HepG2 (cell line): ENCODE measurements at regions not wholly inside any gene's neighbourhood (a gene's known extent, or its start where the extent isn't known, plus 50 kb on each side); places are given as distances from the start of the nearest gene placed in this dataset.

ENCODE experiments used
- BRCA1 ChIP-seq: sonication (generic); formaldehyde crosslinking; IDR thresholded peaks from 2 replicates; pipeline ENCODE4 v1.4.0; 2020; ENCODE audit warnings: missing genetic modification reagents
- JUND ChIP-seq: sonication (generic); formaldehyde crosslinking; IDR thresholded peaks from 2 replicates; pipeline ENCODE4 v1.8.0; 2022; ENCODE audit warnings: mild to moderate bottlenecking, missing genetic modification reagents
- KDM5A ChIP-seq: fragments of 200-600 bp; sonication (generic); IDR thresholded peaks from 2 replicates; pipeline ENCODE4 v1.7.0; 2018; ENCODE audit warnings: antibody characterized with exemption, mild to moderate bottlenecking, low read length, borderline replicate concordance
- RBFOX2 ChIP-seq: fragments of 200-400 bp; formaldehyde crosslinking; IDR thresholded peaks from 2 replicates; pipeline ENCODE4 v1.6.1; 2017; ENCODE audit warnings: low read depth, mild to moderate bottlenecking, low read length
- REPIN1 ChIP-seq: sonication (generic); formaldehyde crosslinking; IDR thresholded peaks from 2 replicates; pipeline ENCODE4 v1.8.0; 2022; ENCODE audit warnings: missing genetic modification reagents, low read depth, mild to moderate bottlenecking, borderline replicate concordance
- ZFX ChIP-seq: sonication (generic); formaldehyde crosslinking; IDR thresholded peaks from 2 replicates; pipeline ENCODE4 v1.4.0; 2020; ENCODE audit warnings: mild to moderate bottlenecking, low read depth, missing genetic modification reagents, moderate library complexity
- ZNF354B ChIP-seq: sonication (generic); formaldehyde crosslinking; IDR thresholded peaks from 2 replicates; pipeline ENCODE4 v1.8.0; 2022; ENCODE audit warnings: mild to moderate bottlenecking, missing genetic modification reagents
- TF ChIP-seq, protein P1 (sequence below): sonication (generic); formaldehyde crosslinking; IDR thresholded peaks from 2 replicates; pipeline ENCODE4 v1.4.0; 2020; ENCODE audit warnings: missing genetic modification reagents
- TF ChIP-seq, protein P2 (sequence below): sonication (generic); formaldehyde crosslinking; IDR thresholded peaks from 2 replicates; pipeline ENCODE4 v1.5.0; 2020; ENCODE audit warnings: mild to moderate bottlenecking, missing genetic modification reagents, moderate library complexity

DNA sequence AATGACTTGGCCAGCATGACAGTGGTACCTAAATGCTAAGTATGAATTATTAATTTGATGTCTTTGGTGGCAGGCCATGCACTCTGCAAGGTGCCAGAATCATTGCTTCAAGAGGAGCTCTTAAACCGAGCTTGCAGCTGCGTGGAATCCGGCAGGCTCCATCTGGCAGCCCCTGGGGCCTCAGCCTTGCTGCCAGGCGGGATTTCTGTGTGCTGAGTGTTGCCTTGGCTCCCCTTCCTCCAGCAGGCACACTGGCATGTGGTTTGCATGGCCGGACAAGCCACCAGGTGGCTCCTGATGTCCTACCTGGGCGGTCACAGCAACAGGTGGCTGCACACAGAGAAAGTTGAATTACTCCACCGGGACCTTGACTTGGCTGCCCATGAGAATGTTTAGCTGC lies 155.4 kb downstream of the URB2 start:
- TF ChIP-seq ZNF354B (CRISPR knock-in tag) = no peak
- TF ChIP-seq, protein P1, sequence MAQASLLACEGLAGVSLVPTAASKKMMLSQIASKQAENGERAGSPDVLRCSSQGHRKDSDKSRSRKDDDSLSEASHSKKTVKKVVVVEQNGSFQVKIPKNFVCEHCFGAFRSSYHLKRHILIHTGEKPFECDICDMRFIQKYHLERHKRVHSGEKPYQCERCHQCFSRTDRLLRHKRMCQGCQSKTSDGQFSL (CRISPR knock-in tag) = no peak
- no peak for TF ChIP-seq REPIN1 (CRISPR knock-in tag)
- no peak for TF ChIP-seq ZFX
- no peak for TF ChIP-seq BRCA1 (CRISPR knock-in tag)
- TF ChIP-seq RBFOX2 = no peak
- TF ChIP-seq KDM5A = no peak
- TF ChIP-seq JUND = no peak
- TF ChIP-seq, protein P2, sequence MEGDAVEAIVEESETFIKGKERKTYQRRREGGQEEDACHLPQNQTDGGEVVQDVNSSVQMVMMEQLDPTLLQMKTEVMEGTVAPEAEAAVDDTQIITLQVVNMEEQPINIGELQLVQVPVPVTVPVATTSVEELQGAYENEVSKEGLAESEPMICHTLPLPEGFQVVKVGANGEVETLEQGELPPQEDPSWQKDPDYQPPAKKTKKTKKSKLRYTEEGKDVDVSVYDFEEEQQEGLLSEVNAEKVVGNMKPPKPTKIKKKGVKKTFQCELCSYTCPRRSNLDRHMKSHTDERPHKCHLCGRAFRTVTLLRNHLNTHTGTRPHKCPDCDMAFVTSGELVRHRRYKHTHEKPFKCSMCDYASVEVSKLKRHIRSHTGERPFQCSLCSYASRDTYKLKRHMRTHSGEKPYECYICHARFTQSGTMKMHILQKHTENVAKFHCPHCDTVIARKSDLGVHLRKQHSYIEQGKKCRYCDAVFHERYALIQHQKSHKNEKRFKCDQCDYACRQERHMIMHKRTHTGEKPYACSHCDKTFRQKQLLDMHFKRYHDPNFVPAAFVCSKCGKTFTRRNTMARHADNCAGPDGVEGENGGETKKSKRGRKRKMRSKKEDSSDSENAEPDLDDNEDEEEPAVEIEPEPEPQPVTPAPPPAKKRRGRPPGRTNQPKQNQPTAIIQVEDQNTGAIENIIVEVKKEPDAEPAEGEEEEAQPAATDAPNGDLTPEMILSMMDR (CRISPR knock-in tag) = peak; percentile 46
